Right lobe of liver (tissue), 6 donors: ENCODE measurements at regions not wholly inside any gene's neighbourhood (a gene's known extent, or its start where the extent isn't known, plus 50 kb on each side); places are given as distances from the start of the nearest gene placed in this dataset.
A peak's percentile ranks its signal among the peaks of the same experiment; 100 is the strongest.

Experiments
- ATAC-seq, 4 donors: fragments of 200-7000 bp; cut with Tn5 transposase; one replicate each; pipeline ENCODE4 v1.9.1; 2020; ENCODE audit warnings: mild to moderate bottlenecking in 4 of 4, moderate library complexity in 4 of 4
- DNase-seq, 3 donors: peaks; one replicate each; pipeline ENCODE4 v3.0.0-alpha.2; 2020
- H3K27ac ChIP-seq, 3 donors: fragments of 200-600 bp; one replicate each; pipeline ENCODE4 v1.8.0; 2022
- H3K27me3 ChIP-seq, 2 donors: fragments of 200-600 bp; one replicate each; pipeline ENCODE4 v1.8.0; 2022
- H3K36me3 ChIP-seq, 4 donors: fragments of 200-600 bp; sonication (generic) in 1 of 4; one replicate each; pipeline versions ENCODE4 v1.5.1 to v1.8.0; 2017 to 2022; ENCODE audit warnings: control low read depth in 1 of 4
- H3K4me1 ChIP-seq, 4 donors: fragments of 200-600 bp; sonication (generic) in 1 of 4; one replicate each; pipeline versions ENCODE4 v1.5.1 to v1.8.0; 2017 to 2022; ENCODE audit warnings: control low read depth in 1 of 4
- H3K4me3 ChIP-seq, 3 donors: fragments of 200-600 bp; one replicate each; pipeline ENCODE4 v1.8.0; 2022
- H3K9me3 ChIP-seq, 4 donors: fragments of 200-600 bp; sonication (generic) in 1 of 4; one replicate each; pipeline versions ENCODE4 v1.5.1 to v1.8.0; 2017 to 2022; ENCODE audit warnings: control low read depth in 1 of 4
- POLR2A ChIP-seq: fragments of 450-650 bp; IDR thresholded peaks from one replicate; pipeline ENCODE4 v1.6.1; 2017; ENCODE audit warnings: antibody characterized with exemption, mild to moderate bottlenecking
- WGBS: methylation state at CpG from one replicate; pipeline ENCODE4 v1.1.6; 2018; ENCODE audit warnings: low coverage, low lambda C conversion rate; ENCODE audit not compliant: insufficient coverage; ENCODE audit errors: missing lambda C conversion rate; 5-methylcytosine and 5-hydroxymethylcytosine counted together
- intact Hi-C, 2 donors: fragments of 100-400 bp; cut with DNase I; formaldehyde crosslinking; loops; one replicate each; pipeline versions ENCODE4 v1.11.2 to v1.14.1; 2022
- TF ChIP-seq, protein P1 (sequence below), 4 donors: fragments of 200-600 bp in 3 of 4; fragments of 450-650 bp in 1 of 4; IDR thresholded peaks; one replicate each; pipeline versions ENCODE4 v1.5.1 to v1.8.0; 2016 to 2022; ENCODE audit warnings: antibody characterized with exemption in 4 of 4, mild to moderate bottlenecking in 2 of 4
- donor health status: DM: no; HTN: yes; CAD: no.
- donor health status: DM: no; HTN: no; CAD: no.
- donor health status: DM: no; HTN: no; CAD: no.
- donor health status: DM: no; HTN: yes; CAD: no.
- donor health status: DM: no; HTN: yes; CAD: no.

DNA sequence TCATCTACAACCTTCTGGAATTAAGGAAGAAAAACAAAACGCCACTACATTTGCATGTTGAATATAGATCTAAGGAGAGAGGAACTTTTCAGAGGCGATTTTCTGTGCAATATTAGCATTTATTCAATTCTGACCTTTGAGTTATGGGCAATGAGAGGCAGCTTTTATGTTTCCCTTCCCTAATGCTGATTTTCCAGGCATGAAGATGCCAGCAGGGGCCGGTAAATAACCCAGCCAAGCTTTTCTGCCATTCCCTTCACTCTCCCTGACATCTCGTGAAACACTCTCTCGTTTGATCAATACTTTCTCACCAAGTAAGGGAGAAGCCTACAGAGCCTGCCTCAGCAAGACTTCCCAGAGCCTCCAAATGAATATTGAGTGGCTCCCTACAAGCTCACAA lies 470.5 kb upstream of the GOT2 start:
- DNase-seq (no peak), ATAC-seq (peak in 1 of 4 donors; percentile 68)
- intact Hi-C loops = no loop called here
- Histone ChIP-seq H3K4me1 (peaks cover 0 to 10% (median 1%) of the 10 kb centered on the region in 4 donors), H3K9me3 (no peaks in the 10 kb centered on the region), H3K27me3 (no peaks in the 10 kb centered on the region), H3K27ac (peak overlapping the region in 1 of 3 donors; percentile 69), H3K4me3 (no peak overlapping the region), H3K36me3 (no peaks in the 10 kb centered on the region)
- 29% methylated on average over 5 of the region's 5 CpGs for WGBS
- TF ChIP-seq POLR2A = no peak
- TF ChIP-seq, protein P1, sequence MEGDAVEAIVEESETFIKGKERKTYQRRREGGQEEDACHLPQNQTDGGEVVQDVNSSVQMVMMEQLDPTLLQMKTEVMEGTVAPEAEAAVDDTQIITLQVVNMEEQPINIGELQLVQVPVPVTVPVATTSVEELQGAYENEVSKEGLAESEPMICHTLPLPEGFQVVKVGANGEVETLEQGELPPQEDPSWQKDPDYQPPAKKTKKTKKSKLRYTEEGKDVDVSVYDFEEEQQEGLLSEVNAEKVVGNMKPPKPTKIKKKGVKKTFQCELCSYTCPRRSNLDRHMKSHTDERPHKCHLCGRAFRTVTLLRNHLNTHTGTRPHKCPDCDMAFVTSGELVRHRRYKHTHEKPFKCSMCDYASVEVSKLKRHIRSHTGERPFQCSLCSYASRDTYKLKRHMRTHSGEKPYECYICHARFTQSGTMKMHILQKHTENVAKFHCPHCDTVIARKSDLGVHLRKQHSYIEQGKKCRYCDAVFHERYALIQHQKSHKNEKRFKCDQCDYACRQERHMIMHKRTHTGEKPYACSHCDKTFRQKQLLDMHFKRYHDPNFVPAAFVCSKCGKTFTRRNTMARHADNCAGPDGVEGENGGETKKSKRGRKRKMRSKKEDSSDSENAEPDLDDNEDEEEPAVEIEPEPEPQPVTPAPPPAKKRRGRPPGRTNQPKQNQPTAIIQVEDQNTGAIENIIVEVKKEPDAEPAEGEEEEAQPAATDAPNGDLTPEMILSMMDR (IDR thresholded peaks at IDR 0.05) = peak in 1 of 4 donors; percentile 7

DNA sequence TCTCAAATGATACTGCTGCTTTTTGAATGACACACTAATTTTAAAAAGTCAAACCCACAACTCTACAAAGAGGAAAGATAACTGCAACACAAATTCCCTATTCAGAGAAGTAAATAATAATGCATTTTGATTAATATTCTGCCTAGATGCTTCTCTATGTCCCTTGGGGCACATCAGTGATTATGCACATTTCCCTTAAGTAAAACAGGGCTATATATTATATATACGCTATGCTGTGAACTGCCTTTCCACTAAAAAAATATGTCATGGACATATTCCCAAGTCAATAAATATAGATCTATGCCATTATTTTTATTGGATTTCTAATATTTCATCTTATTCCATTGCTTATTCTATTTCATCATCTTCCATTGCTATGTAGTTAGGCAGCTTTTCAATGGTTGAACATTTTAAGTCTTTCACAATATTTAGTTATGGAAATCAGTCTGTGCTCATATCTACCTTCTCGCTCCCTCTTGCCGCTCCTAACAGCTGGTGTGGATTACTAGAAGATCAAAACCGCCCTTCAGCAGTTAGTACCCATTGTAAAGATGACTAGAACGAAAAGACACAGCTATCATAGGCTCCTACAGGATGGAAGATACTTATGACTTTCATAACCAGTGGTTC lies 468.2 kb upstream of the GOT2 start:
- TF ChIP-seq, protein P1 (IDR thresholded peaks at IDR 0.05) = no peak
- no peak for TF ChIP-seq POLR2A
- H3K27ac ChIP-seq = no peak overlapping the region
- 36% methylated on average over 5 of the region's 5 CpGs for whole genome bisulfite sequencing
- no peaks in the 10 kb centered on the region for H3K9me3 ChIP-seq
- no peaks in the 10 kb centered on the region for H3K36me3 ChIP-seq
- ATAC-seq (peak in 2 of 4 donors; percentile 51 to 58), DNase-seq (no peak)
- H3K4me3 ChIP-seq = no peak overlapping the region
- peaks cover 0 to 10% (median 1%) of the 10 kb centered on the region in 4 donors for H3K4me1 ChIP-seq
- no peaks in the 10 kb centered on the region for H3K27me3 ChIP-seq
- intact Hi-C loops = no loop called here

DNA sequence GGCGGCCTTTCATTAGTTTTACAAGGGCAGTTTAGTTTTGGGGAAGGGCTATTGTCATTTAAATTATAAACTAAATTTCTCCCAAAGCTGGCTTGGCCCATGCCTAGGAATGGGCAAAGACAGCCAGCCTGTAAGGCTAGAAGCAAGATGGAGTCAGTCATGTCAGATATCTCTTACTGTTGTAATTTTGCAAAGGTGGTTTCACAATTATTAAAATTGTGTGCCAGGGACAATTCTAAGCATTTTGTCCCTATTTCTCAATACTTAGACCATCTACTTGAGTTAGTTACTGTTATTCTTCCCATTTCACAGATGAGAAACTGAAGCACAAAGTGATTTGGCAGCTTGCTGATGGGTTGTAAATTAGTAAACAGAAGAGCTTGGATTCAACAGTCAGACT lies 467.7 kb upstream of the GOT2 start:
- Histone ChIP-seq H3K36me3 (no peaks in the 10 kb centered on the region), H3K27ac (no peak overlapping the region), H3K9me3 (no peaks in the 10 kb centered on the region), H3K27me3 (no peaks in the 10 kb centered on the region), H3K4me3 (no peak overlapping the region), H3K4me1 (peaks cover 0 to 10% (median 1%) of the 10 kb centered on the region in 4 donors)
- ATAC-seq (no peak), DNase-seq (no peak)
- TF ChIP-seq, protein P1 (IDR thresholded peaks at IDR 0.05) = no peak
- no peak for TF ChIP-seq POLR2A
- intact Hi-C loops = no loop called here
- WGBS = 80% methylated on average over 1 of the region's 1 CpG

DNA sequence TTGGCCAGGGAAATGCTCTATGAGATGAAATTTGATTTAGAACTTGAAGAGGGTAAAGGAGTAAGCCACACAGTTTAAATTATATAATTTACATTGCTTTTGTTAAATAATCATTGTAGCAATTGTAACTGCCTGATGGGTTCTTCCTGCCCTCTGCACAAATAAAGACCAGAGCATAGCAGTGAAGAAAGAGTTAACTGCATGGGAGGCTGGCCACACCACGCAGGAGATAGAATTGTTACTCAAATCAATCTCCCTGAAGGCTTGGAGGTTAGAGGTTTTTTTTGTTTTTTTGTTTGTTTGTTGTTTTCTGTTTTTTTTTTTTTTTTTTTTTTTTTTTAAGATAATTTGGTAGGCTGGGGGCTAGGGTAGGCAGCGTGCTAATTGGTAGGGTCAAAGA lies 467.0 kb upstream of the GOT2 start:
- no peaks in the 10 kb centered on the region for H3K36me3 ChIP-seq
- ATAC-seq (no peak), DNase-seq (no peak)
- peaks cover 0 to 10% (median 1%) of the 10 kb centered on the region in 4 donors for H3K4me1 ChIP-seq
- TF ChIP-seq, protein P1 (IDR thresholded peaks at IDR 0.05) = no peak
- no peak for TF ChIP-seq POLR2A
- intact Hi-C loops = no loop called here
- 0% methylated on average over 2 of the region's 2 CpGs for WGBS
- no peaks in the 10 kb centered on the region for H3K27me3 ChIP-seq
- H3K27ac ChIP-seq = no peak overlapping the region
- H3K4me3 ChIP-seq = no peak overlapping the region
- H3K9me3 ChIP-seq = no peaks in the 10 kb centered on the region
